T-cell (primary cell): ENCODE measurements at regions not wholly inside any gene's neighbourhood (a gene's known extent, or its start where the extent isn't known, plus 50 kb on each side); places are given as distances from the start of the nearest gene placed in this dataset.
"Not testable (repeated sequence)": the region's sequence is repeated elsewhere in the genome, so short reads cannot be mapped to it uniquely, and the experiment has no call there.

Source experiments
- ATAC-seq, 4 experiments: fragments of 200-7000 bp in 3 of 4; fragments of 150-1000 bp in 1 of 4; cut with Tn5 transposase; replicated peaks in 1 of 4; 1 replicate in 3 of 4; 2 replicates in 1 of 4; pipeline ENCODE4 v1.10.0; 2021; ENCODE audit warnings: moderate library complexity in 3 of 4, mild to moderate bottlenecking in 2 of 4, moderate number of reproducible peaks in 1 of 4
- CTCF ChIA-PET, 2 donors: fragments of 300-600 bp; sonication (Branson Sonifier 250); formaldehyde crosslinking; loops; one replicate each; lab custom pipeline; 2022; ENCODE audit warnings: antibody characterized with exemption in 2 of 2; lab: Charles Lee
- POLR2A ChIA-PET, 2 donors: fragments of 300-600 bp; sonication (Branson Sonifier 250); formaldehyde crosslinking; loops; one replicate each; lab custom pipeline; 2022; ENCODE audit warnings: antibody characterized with exemption in 2 of 2; lab: Charles Lee
- DNase-seq, 35 experiments: peaks; one replicate each; pipeline versions ENCODE4 v3.0.0 to v3.0.0-alpha.2; 2013 to 2023
- H3K27ac ChIP-seq: one replicate; pipeline ENCODE4 v1.5.1; 2013; ENCODE audit warnings: low read length
- H3K27me3 ChIP-seq, 2 experiments: replicated peaks in 1 of 2; 1 replicate in 1 of 2; 2 replicates in 1 of 2; pipeline versions ENCODE4 v1.6.1 to v1.7.0; 2013; ENCODE audit warnings: low read length in 1 of 2, mixed read lengths in 1 of 2; ENCODE audit not compliant: control insufficient read depth in 2 of 2, insufficient read depth in 2 of 2; ENCODE audit errors: extremely low read depth in 1 of 2
- H3K36me3 ChIP-seq, 2 donors: 1 replicate in 1 of 2; 2 replicates in 1 of 2; pipeline versions ENCODE4 v1.6.1 to v1.7.0; 2013; ENCODE audit warnings: low read length in 1 of 2; ENCODE audit not compliant: control insufficient read depth in 2 of 2, insufficient read depth in 1 of 2; ENCODE audit errors: extremely low read depth in 1 of 2
- H3K4me1 ChIP-seq, 2 experiments: 1 replicate in 1 of 2; 2 replicates in 1 of 2; pipeline versions ENCODE4 v1.6.1 to v1.7.0; 2013; ENCODE audit warnings: low read length in 2 of 2, mixed read lengths in 1 of 2; ENCODE audit not compliant: insufficient read depth in 2 of 2, control insufficient read depth in 1 of 2; ENCODE audit errors: extremely low read depth in 1 of 2
- H3K4me3 ChIP-seq, 2 donors: 1 replicate in 1 of 2; 2 replicates in 1 of 2; pipeline versions ENCODE4 v1.5.1 to v1.7.0; 2013; ENCODE audit warnings: mild to moderate bottlenecking in 2 of 2, low read length in 1 of 2, moderate library complexity in 1 of 2; ENCODE audit not compliant: control insufficient read depth in 1 of 2; ENCODE audit errors: extremely low read depth in 1 of 2
- H3K9me3 ChIP-seq: 2 replicates; pipeline ENCODE4 v1.7.0; 2013
- H3K27ac Mint-ChIP-seq, 2 donors: one replicate each; pipeline ENCODE4 v1.8.0; 2020 to 2021; ENCODE audit warnings: mild to moderate bottlenecking in 2 of 2, mixed read lengths in 2 of 2
- H3K27me3 Mint-ChIP-seq, 2 donors: one replicate each; pipeline ENCODE4 v1.8.0; 2021 to 2022; ENCODE audit warnings: mixed read lengths in 2 of 2
- H3K36me3 Mint-ChIP-seq: one replicate; pipeline ENCODE4 v1.8.0; 2021; ENCODE audit warnings: mixed read lengths
- H3K4me1 Mint-ChIP-seq, 3 donors: one replicate each; pipeline ENCODE4 v1.8.0; 2020 to 2022; ENCODE audit warnings: mixed read lengths in 3 of 3, mild to moderate bottlenecking in 1 of 3
- H3K4me3 Mint-ChIP-seq, 3 donors: one replicate each; pipeline ENCODE4 v1.8.0; 2020 to 2022; ENCODE audit warnings: mild to moderate bottlenecking in 3 of 3, mixed read lengths in 3 of 3, moderate library complexity in 3 of 3
- H3K9me3 Mint-ChIP-seq, 3 donors: one replicate each; pipeline ENCODE4 v1.8.0; 2020 to 2022; ENCODE audit warnings: mixed read lengths in 3 of 3
- WGBS: methylation state at CpG from one replicate; pipeline ENCODE4 v1.1.5; 2013; ENCODE audit warnings: missing lambda C conversion rate; ENCODE audit not compliant: insufficient coverage; 5-methylcytosine and 5-hydroxymethylcytosine counted together

DNA sequence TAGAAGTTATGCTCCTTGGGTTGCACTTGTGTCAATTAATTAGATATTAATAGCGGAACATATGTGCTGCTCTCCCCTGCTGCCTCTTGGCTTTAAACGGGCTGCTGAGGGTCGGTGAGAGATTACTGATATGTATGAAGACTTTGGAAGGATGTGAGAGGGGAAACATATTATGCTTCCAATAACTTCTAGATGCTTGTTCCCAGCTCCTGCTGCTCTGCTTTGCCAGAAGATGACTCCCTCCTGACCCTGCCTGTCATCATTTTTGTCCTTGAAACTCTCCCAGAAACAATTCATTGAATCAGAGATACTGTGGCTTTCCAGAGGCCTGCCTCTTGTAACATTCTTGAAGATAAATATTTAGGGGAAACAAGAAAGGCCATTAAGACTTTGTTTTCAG is 300.1 kb upstream of the STXBP6 start:
- no peak for DNase-seq
- H3K9me3 ChIP-seq: no peaks in the 10 kb centered on the region
- no peaks in the 10 kb centered on the region for H3K4me1 Mint-ChIP-seq
- H3K4me1 ChIP-seq: no peaks in the 10 kb centered on the region
- H3K27ac Mint-ChIP-seq: no peak overlapping the region
- ChIA-PET POLR2A (no interaction called here), CTCF (no interaction called here)
- H3K27me3 ChIP-seq: no peaks in the 10 kb centered on the region
- 90% methylated on average over 2 of the region's 3 CpGs for WGBS
- peaks cover 5 to 9% (median 8%) of the 10 kb centered on the region in 3 donors for H3K9me3 Mint-ChIP-seq
- no peak overlapping the region for H3K4me3 Mint-ChIP-seq
- ATAC-seq: no peak
- H3K36me3 ChIP-seq: no peaks in the 10 kb centered on the region
- no peak overlapping the region for H3K27ac ChIP-seq
- no peaks in the 10 kb centered on the region for H3K27me3 Mint-ChIP-seq
- H3K36me3 Mint-ChIP-seq: no peaks in the 10 kb centered on the region
- H3K4me3 ChIP-seq: no peak overlapping the region

DNA sequence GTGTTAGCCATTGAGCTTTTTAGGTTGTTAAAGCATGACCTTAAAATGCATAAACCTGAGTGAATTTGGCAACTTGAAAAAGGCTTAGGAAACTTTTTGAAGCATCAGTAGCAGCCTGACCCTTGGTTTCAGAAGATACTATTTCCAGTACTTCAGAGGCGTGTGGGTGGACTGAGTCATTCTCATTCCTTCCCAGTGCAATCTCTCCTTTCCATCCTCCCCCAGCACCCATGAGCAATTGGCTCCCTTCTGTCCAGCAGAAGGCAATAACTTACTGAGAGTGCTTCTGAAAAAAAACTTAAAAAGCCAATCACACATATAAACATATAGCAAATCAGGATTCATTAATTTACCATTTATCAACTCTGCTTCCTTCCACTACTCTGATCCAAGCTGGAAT is 299.3 kb upstream of the STXBP6 start:
- Histone ChIP-seq H3K9me3 (no peaks in the 10 kb centered on the region), H3K36me3 (no peaks in the 10 kb centered on the region), H3K4me3 (no peak overlapping the region), H3K4me1 (no peaks in the 10 kb centered on the region), H3K27me3 (no peaks in the 10 kb centered on the region), H3K27ac (no peak overlapping the region)
- CTCF ChIA-PET: no interaction called here
- no peaks in the 10 kb centered on the region for H3K36me3 Mint-ChIP-seq
- H3K4me3 Mint-ChIP-seq: no peak overlapping the region
- peaks cover 11 to 14% (median 13%) of the 10 kb centered on the region in 3 donors for H3K9me3 Mint-ChIP-seq
- DNase-seq: no peak
- WGBS: no CpG with 5 or more reads among the region's 1 CpG
- no peak overlapping the region for H3K27ac Mint-ChIP-seq
- POLR2A ChIA-PET: no interaction called here
- H3K27me3 Mint-ChIP-seq: no peaks in the 10 kb centered on the region
- H3K4me1 Mint-ChIP-seq: no peaks in the 10 kb centered on the region
- ATAC-seq: no peak

DNA sequence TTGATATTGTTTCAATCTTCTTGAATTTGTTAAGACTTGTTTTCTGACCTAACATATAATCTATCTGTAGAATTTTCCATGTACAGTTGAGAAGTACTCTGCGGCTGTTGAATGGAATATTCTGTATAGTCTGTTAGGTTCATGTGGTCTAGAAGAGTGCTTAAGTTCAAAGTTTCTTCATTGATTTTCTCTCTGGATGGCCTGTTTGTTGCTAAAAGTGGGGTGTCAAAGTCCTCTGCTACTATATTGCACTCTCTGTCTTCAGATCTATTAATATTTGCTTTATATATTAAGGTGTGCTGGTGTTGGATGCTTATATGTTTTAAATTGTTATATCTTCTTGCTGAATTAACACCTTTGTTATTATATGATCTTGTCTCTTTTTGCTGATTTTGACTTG is 290.9 kb upstream of the STXBP6 start:
- no peak overlapping the region for H3K27ac Mint-ChIP-seq
- ATAC-seq: no peak
- H3K27ac ChIP-seq: no peak overlapping the region
- no peak overlapping the region for H3K4me3 Mint-ChIP-seq
- no peaks in the 10 kb centered on the region for H3K4me1 ChIP-seq
- H3K27me3 Mint-ChIP-seq: no peaks in the 10 kb centered on the region
- ChIA-PET CTCF (no interaction called here), POLR2A (no interaction called here)
- H3K9me3 ChIP-seq: no peaks in the 10 kb centered on the region
- no CpG with 5 or more reads among the region's 1 CpG for WGBS
- no peak for DNase-seq
- no peaks in the 10 kb centered on the region for H3K4me1 Mint-ChIP-seq
- no peaks in the 10 kb centered on the region for H3K36me3 ChIP-seq
- peaks cover 21 to 41% (median 25%) of the 10 kb centered on the region in 3 donors for H3K9me3 Mint-ChIP-seq
- no peaks in the 10 kb centered on the region for H3K27me3 ChIP-seq
- H3K36me3 Mint-ChIP-seq: no peaks in the 10 kb centered on the region
- no peak overlapping the region for H3K4me3 ChIP-seq

GRCh38 chr14:25322784-25323183 is 272.8 kb upstream of the STXBP6 start:
- ATAC-seq (no peak), DNase-seq (no peak)
- Histone ChIP-seq H3K9me3 (no peaks in the 10 kb centered on the region), H3K27ac (no peak overlapping the region), H3K36me3 (no peaks in the 10 kb centered on the region), H3K4me3 (no peak overlapping the region), H3K27me3 (no peaks in the 10 kb centered on the region), H3K4me1 (no peaks in the 10 kb centered on the region)
- Mint-ChIP-seq H3K4me3 (no peak overlapping the region), H3K4me1 (no peaks in the 10 kb centered on the region), H3K27me3 (no peaks in the 10 kb centered on the region), H3K27ac (no peak overlapping the region), H3K36me3 (no peaks in the 10 kb centered on the region), H3K9me3 (peaks cover 4 to 18% (median 8%) of the 10 kb centered on the region in 3 donors)
- CTCF ChIA-PET: no interaction called here
- no CpG with 5 or more reads among the region's 1 CpG for WGBS
- POLR2A ChIA-PET: no interaction called here

GRCh38 chr14:25316007-25316406 is 266.1 kb upstream of the STXBP6 start:
- H3K27me3 Mint-ChIP-seq, H3K4me3 Mint-ChIP-seq, H3K4me1 Mint-ChIP-seq, H3K27ac Mint-ChIP-seq, H3K27ac ChIP-seq, DNase-seq, H3K4me3 ChIP-seq, H3K36me3 Mint-ChIP-seq, H3K27me3 ChIP-seq, H3K36me3 ChIP-seq, POLR2A ChIA-PET, H3K4me1 ChIP-seq, ATAC-seq, CTCF ChIA-PET, H3K9me3 ChIP-seq: not testable (repeated sequence)
- WGBS: no CpG with 5 or more reads among the region's 6 CpGs
- H3K9me3 Mint-ChIP-seq: peaks cover 13 to 36% (median 17%) of the 10 kb centered on the region in 3 donors

GRCh38 chr14:25308244-25308643 is 258.3 kb upstream of the STXBP6 start:
- H3K27me3 Mint-ChIP-seq: peaks cover 0 to 1% of the 10 kb centered on the region in 2 donors
- Histone ChIP-seq H3K27ac (no peak overlapping the region), H3K27me3 (no peaks in the 10 kb centered on the region), H3K9me3 (no peaks in the 10 kb centered on the region), H3K4me3 (no peak overlapping the region), H3K4me1 (no peaks in the 10 kb centered on the region), H3K36me3 (no peaks in the 10 kb centered on the region)
- no peaks in the 10 kb centered on the region for H3K36me3 Mint-ChIP-seq
- ATAC-seq (no peak), DNase-seq (no peak)
- H3K9me3 Mint-ChIP-seq: peaks cover 2 to 15% (median 4%) of the 10 kb centered on the region in 3 donors
- ChIA-PET POLR2A (no interaction called here), CTCF (no interaction called here)
- no peak overlapping the region for H3K4me3 Mint-ChIP-seq
- WGBS: 76% methylated on average over 3 of the region's 3 CpGs
- H3K4me1 Mint-ChIP-seq: no peaks in the 10 kb centered on the region
- no peak overlapping the region for H3K27ac Mint-ChIP-seq

DNA sequence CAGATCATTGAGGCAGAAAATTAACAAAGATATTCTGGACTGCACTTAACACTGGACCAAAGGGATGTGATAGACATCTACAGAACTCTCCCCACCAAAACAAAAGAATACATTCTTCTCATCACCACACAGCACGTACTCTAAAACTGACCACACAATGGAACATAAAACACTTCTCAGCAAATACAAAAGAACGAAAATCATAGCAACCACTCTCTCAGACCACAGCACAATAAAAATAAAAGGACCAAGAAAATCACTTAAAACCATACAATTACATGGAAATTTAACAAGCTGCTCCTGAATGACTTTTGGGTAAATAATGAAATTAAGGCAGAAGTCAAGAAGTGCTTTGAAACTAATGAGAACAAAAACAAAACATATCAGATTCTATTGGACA is 254.0 kb upstream of the STXBP6 start:
- no peak overlapping the region for H3K4me3 Mint-ChIP-seq
- H3K9me3 ChIP-seq: no peaks in the 10 kb centered on the region
- ChIA-PET CTCF (no interaction called here), POLR2A (no interaction called here)
- no peaks in the 10 kb centered on the region for H3K27me3 ChIP-seq
- H3K9me3 Mint-ChIP-seq: peaks cover 0 to 11% (median 0%) of the 10 kb centered on the region in 3 donors
- H3K27me3 Mint-ChIP-seq: peaks cover 1 to 4% of the 10 kb centered on the region in 2 donors
- DNase-seq (no peak), ATAC-seq (no peak)
- 36% methylated on average over 2 of the region's 2 CpGs for WGBS
- H3K4me3 ChIP-seq: no peak overlapping the region
- H3K4me1 ChIP-seq: no peaks in the 10 kb centered on the region
- H3K36me3 ChIP-seq: no peaks in the 10 kb centered on the region
- H3K27ac Mint-ChIP-seq: no peak overlapping the region
- H3K36me3 Mint-ChIP-seq: no peaks in the 10 kb centered on the region
- no peaks in the 10 kb centered on the region for H3K4me1 Mint-ChIP-seq
- no peak overlapping the region for H3K27ac ChIP-seq
